Endodermal cell (in vitro differentiated cells): ENCODE measurements at regions not wholly inside any gene's neighbourhood (a gene's known extent, or its start where the extent isn't known, plus 50 kb on each side); places are given as distances from the start of the nearest gene placed in this dataset.
"Not testable (repeated sequence)": the region's sequence is repeated elsewhere in the genome, so short reads cannot be mapped to it uniquely, and the experiment has no call there.

ENCODE experiments used
- DNase-seq: peaks from one replicate; pipeline ENCODE4 v3.0.0-alpha.2; 2017
- H3K27ac ChIP-seq: 2 replicates; pipeline ENCODE4 v1.5.1; 2013; ENCODE audit warnings: mild to moderate bottlenecking, low read depth, low read length, moderate library complexity
- H3K27me3 ChIP-seq: 2 replicates; pipeline ENCODE4 v1.6.1; 2013; ENCODE audit warnings: mild to moderate bottlenecking, low read length, moderate library complexity; ENCODE audit not compliant: insufficient read depth, control insufficient read depth, poor library complexity, severe bottlenecking
- H3K36me3 ChIP-seq: 2 replicates; pipeline ENCODE4 v1.7.0; 2013; ENCODE audit warnings: mild to moderate bottlenecking, low read length, moderate library complexity; ENCODE audit not compliant: control insufficient read depth, insufficient read depth
- H3K4me1 ChIP-seq: one replicate; pipeline ENCODE4 v1.7.0; 2013; ENCODE audit warnings: low read length; ENCODE audit not compliant: control insufficient read depth, insufficient read depth
- H3K4me3 ChIP-seq: 2 replicates; pipeline ENCODE4 v1.5.1; 2013; ENCODE audit warnings: mild to moderate bottlenecking, low read length, moderate library complexity
- H3K9ac ChIP-seq: 2 replicates; pipeline ENCODE4 v1.6.1; 2013; ENCODE audit warnings: mild to moderate bottlenecking, low read length, moderate library complexity; ENCODE audit not compliant: poor library complexity, severe bottlenecking; ENCODE audit errors: extremely low read depth
- H3K9me3 ChIP-seq: 2 replicates; pipeline ENCODE4 v1.6.1; 2013; ENCODE audit warnings: mild to moderate bottlenecking, low read length, moderate library complexity; ENCODE audit not compliant: control insufficient read depth
- H3K27ac Mint-ChIP-seq: 2 replicates; pipeline ENCODE4 v1.8.0; 2020; ENCODE audit warnings: mixed read lengths
- H3K27me3 Mint-ChIP-seq: 2 replicates; pipeline ENCODE4 v1.8.0; 2021; ENCODE audit warnings: mild to moderate bottlenecking, mixed read lengths; ENCODE audit not compliant: insufficient read depth
- H3K36me3 Mint-ChIP-seq: 2 replicates; pipeline ENCODE4 v1.8.0; 2020; ENCODE audit warnings: low read depth, mixed read lengths
- H3K4me1 Mint-ChIP-seq: 2 replicates; pipeline ENCODE4 v1.8.0; 2020; ENCODE audit warnings: mixed read lengths
- H3K4me3 Mint-ChIP-seq: 2 replicates; pipeline ENCODE4 v1.8.0; 2020; ENCODE audit warnings: mild to moderate bottlenecking, moderate library complexity, mixed read lengths
- H3K9me3 Mint-ChIP-seq: 2 replicates; pipeline ENCODE4 v1.8.0; 2020; ENCODE audit warnings: mild to moderate bottlenecking, mixed read lengths
- WGBS, 2 experiments: methylation state at CpG; one replicate each; pipeline versions ENCODE4 v1.1.5 to v1.1.7; 2013; ENCODE audit warnings: missing lambda C conversion rate in 2 of 2, mixed read lengths in 1 of 2; ENCODE audit not compliant: insufficient coverage in 1 of 2, insufficient read length in 1 of 2; 5-methylcytosine and 5-hydroxymethylcytosine counted together
- TF ChIP-seq, protein P1 (sequence below): fragments of 200-600 bp; sonication (generic); conservative IDR thresholded peaks from 2 replicates; pipeline ENCODE4 v1.5.0; 2021; ENCODE audit warnings: antibody characterized with exemption, mild to moderate bottlenecking

DNA sequence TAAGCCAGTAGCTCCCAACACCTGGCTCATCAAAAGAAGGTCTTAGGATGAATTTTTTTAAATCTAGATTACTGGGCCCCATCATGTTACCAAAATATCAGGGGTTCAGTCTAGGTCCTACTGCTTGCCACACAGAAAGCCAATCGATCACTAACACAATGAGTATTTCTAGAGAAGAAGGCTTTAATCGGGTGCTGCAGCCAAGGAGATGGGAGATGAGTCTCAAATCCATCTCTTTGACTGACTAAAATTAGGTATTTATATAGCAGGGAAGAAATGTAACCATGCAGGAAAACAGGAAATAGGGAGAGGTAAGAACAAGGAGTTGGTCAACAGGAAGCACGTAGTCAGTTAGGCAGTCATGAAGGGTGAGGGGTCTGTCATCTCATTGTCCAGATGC is 288.2 kb downstream of the CEP170 start:
- TF ChIP-seq, protein P1, sequence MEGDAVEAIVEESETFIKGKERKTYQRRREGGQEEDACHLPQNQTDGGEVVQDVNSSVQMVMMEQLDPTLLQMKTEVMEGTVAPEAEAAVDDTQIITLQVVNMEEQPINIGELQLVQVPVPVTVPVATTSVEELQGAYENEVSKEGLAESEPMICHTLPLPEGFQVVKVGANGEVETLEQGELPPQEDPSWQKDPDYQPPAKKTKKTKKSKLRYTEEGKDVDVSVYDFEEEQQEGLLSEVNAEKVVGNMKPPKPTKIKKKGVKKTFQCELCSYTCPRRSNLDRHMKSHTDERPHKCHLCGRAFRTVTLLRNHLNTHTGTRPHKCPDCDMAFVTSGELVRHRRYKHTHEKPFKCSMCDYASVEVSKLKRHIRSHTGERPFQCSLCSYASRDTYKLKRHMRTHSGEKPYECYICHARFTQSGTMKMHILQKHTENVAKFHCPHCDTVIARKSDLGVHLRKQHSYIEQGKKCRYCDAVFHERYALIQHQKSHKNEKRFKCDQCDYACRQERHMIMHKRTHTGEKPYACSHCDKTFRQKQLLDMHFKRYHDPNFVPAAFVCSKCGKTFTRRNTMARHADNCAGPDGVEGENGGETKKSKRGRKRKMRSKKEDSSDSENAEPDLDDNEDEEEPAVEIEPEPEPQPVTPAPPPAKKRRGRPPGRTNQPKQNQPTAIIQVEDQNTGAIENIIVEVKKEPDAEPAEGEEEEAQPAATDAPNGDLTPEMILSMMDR: no peak
- no peaks in the 10 kb centered on the region for H3K27me3 ChIP-seq
- no peaks in the 10 kb centered on the region for H3K9me3 ChIP-seq
- no peaks in the 10 kb centered on the region for H3K36me3 ChIP-seq
- H3K27ac ChIP-seq: no peak overlapping the region
- no peaks in the 10 kb centered on the region for H3K4me1 ChIP-seq
- 96 to 100% methylated on average over 1 to 3 of the region's 3 CpGs for WGBS, 2 experiments
- no peaks in the 10 kb centered on the region for H3K27me3 Mint-ChIP-seq
- DNase-seq: no peak
- no peaks in the 10 kb centered on the region for H3K4me1 Mint-ChIP-seq
- H3K9ac ChIP-seq: no peak overlapping the region
- peaks cover 16% of the 10 kb centered on the region for H3K9me3 Mint-ChIP-seq
- no peaks in the 10 kb centered on the region for H3K36me3 Mint-ChIP-seq
- no peak overlapping the region for H3K27ac Mint-ChIP-seq
- no peak overlapping the region for H3K4me3 Mint-ChIP-seq
- H3K4me3 ChIP-seq: no peak overlapping the region

DNA sequence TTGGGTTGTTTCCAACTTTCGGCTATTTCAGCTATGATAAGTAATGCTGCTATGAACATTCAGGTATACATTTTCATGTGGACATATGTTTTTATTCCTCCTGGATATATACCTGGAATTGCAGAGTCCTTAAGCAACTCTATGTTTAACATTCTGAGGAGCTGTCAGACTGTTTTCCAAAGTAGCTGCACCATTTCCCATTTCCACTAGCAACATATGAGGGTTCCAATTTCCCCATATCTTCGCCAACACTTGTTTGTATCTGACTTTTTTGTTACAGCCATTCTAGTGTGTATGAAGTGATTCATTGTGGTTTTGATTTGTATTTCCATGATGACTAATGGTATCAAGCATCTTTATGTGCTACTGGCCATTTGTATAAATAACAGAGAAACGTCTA is 295.7 kb downstream of the CEP170 start:
- H3K9ac ChIP-seq, H3K27me3 ChIP-seq, H3K9me3 Mint-ChIP-seq, H3K27me3 Mint-ChIP-seq, H3K4me1 ChIP-seq, H3K27ac ChIP-seq, H3K4me3 ChIP-seq, H3K36me3 Mint-ChIP-seq, H3K9me3 ChIP-seq, DNase-seq, H3K4me1 Mint-ChIP-seq, H3K36me3 ChIP-seq, H3K27ac Mint-ChIP-seq, H3K4me3 Mint-ChIP-seq: not testable (repeated sequence)
- 90% methylated on average over 1 of the region's 3 CpGs; no CpG with 5 or more reads in 1 of the 2 experiments for WGBS, 2 experiments

- not testable (repeated sequence) for H3K36me3 Mint-ChIP-seq, H3K4me1 Mint-ChIP-seq, H3K27me3 Mint-ChIP-seq
Measured at GRCh38 chr1:242954945-242955344, 300.1 kb downstream of the CEP170 start.

DNA sequence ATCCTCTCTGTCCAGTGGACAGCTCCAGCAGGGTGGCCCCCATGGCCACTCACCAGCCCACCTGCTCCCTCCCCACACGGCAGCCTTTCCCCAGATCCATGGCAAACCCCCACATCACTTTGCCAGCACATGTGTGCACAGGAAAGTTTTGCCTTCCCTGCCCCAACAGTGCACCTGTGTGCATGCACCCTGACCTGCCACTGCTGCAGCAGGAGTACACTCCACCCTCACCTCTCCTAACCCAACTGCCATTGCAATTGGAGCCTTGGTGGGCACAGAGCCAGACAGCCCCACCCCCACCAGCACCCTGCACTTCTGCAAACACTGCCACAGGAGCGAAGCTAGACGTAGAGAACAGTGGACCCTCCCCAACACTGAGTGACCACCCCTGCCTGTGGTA is 308.9 kb downstream of the CEP170 start:
- no peak overlapping the region for H3K27ac Mint-ChIP-seq
- Histone ChIP-seq H3K27me3 (no peaks in the 10 kb centered on the region), H3K36me3 (no peaks in the 10 kb centered on the region), H3K4me1 (no peaks in the 10 kb centered on the region), H3K4me3 (no peak overlapping the region), H3K27ac (no peak overlapping the region), H3K9me3 (no peaks in the 10 kb centered on the region), H3K9ac (no peak overlapping the region)
- H3K4me3 Mint-ChIP-seq: no peak overlapping the region
- H3K4me1 Mint-ChIP-seq: no peaks in the 10 kb centered on the region
- H3K9me3 Mint-ChIP-seq: no peaks in the 10 kb centered on the region
- H3K36me3 Mint-ChIP-seq: no peaks in the 10 kb centered on the region
- TF ChIP-seq, protein P1: no peak
- no peak for DNase-seq
- WGBS, 2 experiments: 80 to 86% methylated on average over 1 to 3 of the region's 3 CpGs
- no peaks in the 10 kb centered on the region for H3K27me3 Mint-ChIP-seq

More at GRCh38 chr1:242954945-242955344, 300.1 kb downstream of the CEP170 start:
- H3K27me3 ChIP-seq, DNase-seq, H3K36me3 ChIP-seq, H3K4me1 ChIP-seq, H3K9me3 Mint-ChIP-seq, H3K9me3 ChIP-seq, H3K27ac Mint-ChIP-seq, H3K4me3 ChIP-seq, H3K4me3 Mint-ChIP-seq, H3K27ac ChIP-seq, H3K9ac ChIP-seq: not testable (repeated sequence)
- 80 to 97% methylated on average over 1 to 3 of the region's 3 CpGs for WGBS, 2 experiments
